Fibroblast of skin of back (primary cell): ENCODE measurements at regions not wholly inside any gene's neighbourhood (a gene's known extent, or its start where the extent isn't known, plus 50 kb on each side); places are given as distances from the start of the nearest gene placed in this dataset.
"Not testable (repeated sequence)": the region's sequence is repeated elsewhere in the genome, so short reads cannot be mapped to it uniquely, and the experiment has no call there.

Experiments
- DNase-seq: peaks from one replicate; pipeline ENCODE4 v3.0.0-alpha.2; 2013

DNA sequence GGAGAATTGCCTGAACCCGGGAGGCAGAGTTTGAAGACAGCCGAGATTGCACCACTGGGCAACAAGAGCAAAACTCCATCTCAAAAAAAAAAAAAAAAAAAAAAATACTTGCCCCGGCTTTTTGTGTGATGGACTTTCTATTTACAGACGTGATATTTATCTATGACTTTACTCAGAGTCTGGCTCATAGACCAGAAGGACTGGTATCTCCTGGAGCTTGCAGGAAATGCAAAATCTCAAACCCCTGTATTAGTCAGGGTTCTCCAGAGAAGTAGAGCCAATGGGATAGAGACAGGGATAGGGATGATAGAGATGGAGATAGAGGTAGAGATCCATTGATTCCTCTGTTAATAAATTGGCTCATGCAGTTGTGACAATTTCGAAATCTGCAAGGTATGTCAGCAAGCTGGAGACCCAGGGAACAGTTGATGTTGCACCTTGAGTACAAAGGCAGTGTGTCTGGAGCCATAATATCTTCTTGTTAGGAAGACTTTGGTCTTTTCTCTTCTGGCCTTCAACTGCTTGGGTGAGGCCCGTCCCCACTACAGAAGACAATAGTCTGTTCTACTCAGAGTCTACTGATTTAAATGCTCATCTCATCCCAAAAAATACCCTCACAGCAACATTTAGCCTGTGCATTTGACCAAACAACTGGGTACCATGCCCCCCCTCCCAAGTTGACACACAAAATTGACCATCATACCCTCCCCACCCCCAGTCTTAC is 195.4 kb upstream of the MSX2 start:
- no peak for DNase-seq

GRCh38 chr5:174529925-174530681 is 194.3 kb upstream of the MSX2 start:
- DNase-seq = no peak

DNA sequence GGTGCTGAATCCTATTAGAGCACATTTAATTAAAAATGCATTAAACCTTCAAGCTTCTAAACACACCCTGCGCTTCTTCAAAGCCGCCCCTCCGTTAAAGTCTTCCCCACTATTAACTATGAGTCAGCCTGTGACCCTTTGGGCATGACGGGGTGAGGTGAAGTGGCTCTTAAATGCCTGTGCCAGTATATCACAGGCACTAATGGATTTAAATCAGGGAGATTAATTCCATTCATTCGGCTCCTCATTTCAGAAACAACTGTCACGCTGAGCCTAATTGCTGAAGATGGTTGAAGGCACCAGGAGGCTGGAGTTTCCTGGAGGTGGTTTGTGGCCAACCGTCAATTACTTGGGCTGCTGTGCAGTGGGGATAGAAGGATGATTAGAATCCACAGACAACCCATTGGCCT is 192.6 kb upstream of the MSX2 start:
- DNase-seq = no peak

GRCh38 chr5:174532455-174533453 is 191.6 kb upstream of the MSX2 start:
- peak; percentile 95 for DNase-seq

DNA sequence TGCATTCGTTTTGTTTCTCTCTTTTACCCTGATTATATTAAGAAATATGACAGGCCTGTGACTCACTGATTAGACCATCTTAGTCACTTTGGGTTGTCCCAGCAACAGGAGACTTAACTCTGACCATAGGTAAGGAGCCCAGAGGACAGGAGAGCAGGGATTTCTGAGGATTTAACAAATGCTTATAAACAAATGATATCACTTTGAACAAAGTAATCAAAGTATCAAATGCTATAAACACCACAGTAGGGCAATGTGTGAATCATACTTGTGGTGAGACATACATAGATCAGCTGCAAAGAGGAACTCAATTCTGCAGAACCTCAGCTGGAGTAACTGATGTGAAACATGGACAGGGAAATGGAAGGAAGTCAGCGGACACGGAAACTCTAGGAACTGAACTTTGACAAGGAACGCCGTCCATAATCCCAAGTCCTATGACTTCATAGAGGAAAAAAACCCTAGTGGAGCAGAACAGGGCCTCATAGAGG is 190.6 kb upstream of the MSX2 start:
- DNase-seq = peak; percentile 82

DNA sequence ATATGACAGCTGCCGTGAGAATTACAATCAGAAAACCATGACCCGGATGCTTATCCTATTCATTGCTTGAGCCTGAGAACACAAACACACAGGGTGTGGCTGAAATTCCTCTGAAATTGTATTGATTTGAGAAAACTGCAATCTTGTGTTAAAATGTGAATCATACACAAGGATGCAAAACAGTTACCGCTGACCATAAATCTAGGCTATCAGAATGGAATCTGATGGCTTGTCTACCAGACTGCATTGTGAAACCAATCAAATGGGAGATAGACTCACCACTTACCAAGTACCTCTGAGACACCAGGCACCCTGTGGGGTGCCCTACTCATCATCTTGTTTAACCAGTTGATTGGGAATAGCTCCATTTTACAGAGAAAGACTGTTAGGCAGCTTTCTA is 188.7 kb upstream of the MSX2 start:
- peak; percentile 77 for DNase-seq

DNA sequence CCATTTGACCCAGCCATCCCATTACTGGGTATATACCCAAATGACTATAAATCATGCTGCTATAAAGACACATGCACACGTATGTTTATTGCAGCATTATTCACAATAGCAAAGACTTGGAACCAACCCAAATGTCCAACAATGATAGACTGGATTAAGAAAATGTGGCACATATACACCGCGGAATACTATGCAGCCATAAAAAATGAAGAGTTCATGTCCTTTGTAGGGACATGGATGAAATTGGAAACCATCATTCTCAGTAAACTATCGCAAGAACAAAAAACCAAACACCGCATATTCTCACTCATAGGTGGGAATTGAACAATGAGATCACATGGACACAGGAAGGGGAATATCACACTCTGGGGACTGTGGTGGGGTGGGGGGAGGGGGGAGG is 184.6 kb upstream of the MSX2 start:
- not testable (repeated sequence) for DNase-seq

GRCh38 chr5:174542037-174542436 is 182.3 kb upstream of the MSX2 start:
- DNase-seq = no peak

- DNase-seq = no peak
Measured at GRCh38 chr5:174542471-174542870, 181.9 kb upstream of the MSX2 start.

DNA sequence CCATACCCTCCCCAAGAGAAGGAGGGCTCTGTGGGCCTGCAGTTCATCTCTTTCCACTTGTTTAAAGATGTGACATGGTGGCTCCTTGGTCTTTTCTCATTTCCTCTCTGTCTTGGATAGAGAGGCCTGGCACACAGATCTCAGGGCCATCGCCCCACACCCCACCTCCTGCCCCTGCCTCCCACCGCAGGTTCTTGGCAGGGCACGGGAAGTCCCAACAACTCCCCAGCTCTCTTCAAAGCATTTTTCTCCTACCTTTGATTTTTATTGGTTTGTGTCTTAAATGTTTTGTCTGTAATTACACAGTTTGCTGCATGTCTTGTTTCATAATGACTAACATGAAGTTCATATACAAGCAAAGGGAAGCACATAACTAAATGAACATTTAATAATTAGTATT is 178.5 kb upstream of the MSX2 start:
- no peak for DNase-seq

- no peak for DNase-seq
Measured at GRCh38 chr5:174547814-174548213, 176.6 kb upstream of the MSX2 start.

GRCh38 chr5:174549254-174549653 is 175.1 kb upstream of the MSX2 start:
- peak; percentile 40 for DNase-seq

- DNase-seq = no peak
Measured at GRCh38 chr5:174550026-174550425, 174.4 kb upstream of the MSX2 start.

DNA sequence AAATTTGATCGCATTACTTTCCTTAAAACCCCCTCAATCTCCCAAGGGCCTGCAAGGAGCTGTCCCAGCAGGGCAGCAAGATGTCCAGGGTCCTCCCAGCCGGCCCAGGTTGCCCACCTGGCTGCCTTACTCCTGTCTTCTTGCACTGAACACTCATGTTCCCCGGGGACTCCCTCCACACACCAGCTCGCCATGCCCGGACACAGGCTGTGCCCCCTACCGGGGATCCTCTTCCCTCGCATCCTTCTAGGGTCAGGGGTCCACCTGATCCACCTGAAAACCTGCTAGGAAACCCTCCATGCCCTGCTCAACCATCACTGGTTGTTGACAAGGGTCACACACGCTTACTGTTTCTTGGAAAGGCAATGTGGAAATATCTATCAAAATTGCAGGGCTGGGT is 172.0 kb upstream of the MSX2 start:
- DNase-seq = no peak

DNA sequence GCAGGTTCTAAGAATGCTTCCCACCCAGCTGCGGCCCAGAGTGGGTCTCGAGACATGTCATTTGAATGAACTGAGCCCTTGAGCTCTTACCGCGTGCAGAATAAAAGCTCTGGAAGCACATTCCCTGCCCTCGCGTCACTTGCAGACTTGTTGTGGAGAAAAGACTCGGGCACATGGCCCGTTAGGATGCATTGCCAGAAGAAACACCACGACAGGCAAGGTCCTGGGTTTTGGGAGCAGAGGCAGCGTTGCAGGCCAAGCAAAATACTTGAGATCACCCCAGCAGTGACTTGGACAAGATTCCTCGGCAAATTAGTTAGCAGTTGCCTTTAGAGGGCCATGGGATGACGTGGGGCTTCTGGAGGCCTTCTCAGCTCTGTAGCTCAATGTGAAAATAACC is 170.8 kb upstream of the MSX2 start:
- no peak for DNase-seq

DNA sequence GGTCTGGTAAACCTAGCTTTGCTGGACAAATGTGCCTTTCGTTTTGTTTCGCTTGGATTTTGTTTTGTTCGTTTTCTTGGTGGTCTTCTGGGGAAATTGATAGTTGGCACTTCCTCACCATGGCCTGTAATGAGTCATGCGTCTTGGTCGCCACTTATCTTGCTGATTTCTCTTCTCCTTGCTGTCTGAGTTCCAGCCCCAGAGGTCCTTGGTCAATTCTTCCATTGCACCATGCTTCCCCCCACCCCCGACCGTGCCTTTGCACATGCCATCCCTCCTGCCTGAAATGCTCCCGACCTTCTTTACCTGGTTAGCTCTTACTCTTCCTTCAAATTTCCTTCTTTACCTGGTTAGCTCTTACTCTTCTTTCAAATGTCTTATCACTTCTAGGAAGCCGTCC is 168.7 kb upstream of the MSX2 start:
- no peak for DNase-seq

DNA sequence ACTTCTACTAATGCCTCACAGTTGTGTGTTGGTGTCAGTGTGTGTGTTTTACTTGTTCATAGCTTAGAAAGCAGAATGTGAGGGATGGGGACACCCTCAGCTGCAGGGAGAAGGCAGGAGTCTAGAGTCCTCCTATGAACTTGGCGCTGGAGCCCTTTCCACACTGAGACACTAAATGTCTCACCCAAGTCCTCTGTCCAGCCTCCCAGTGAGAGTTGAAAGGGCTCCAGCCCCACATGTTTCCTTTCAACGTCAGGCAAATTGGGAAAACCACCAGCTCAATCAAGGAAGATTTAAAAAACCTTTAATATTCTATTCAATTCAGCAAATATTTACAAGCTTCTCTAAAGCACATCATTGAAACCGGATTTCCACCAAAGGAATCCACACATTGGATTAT is 167.6 kb upstream of the MSX2 start:
- DNase-seq = no peak

- DNase-seq = no peak
Measured at GRCh38 chr5:174558190-174558589, 166.2 kb upstream of the MSX2 start.

- DNase-seq = peak; percentile 85
Measured at GRCh38 chr5:174559141-174559540, 165.2 kb upstream of the MSX2 start.

GRCh38 chr5:174559566-174560090 is 164.8 kb upstream of the MSX2 start:
- DNase-seq = no peak

DNA sequence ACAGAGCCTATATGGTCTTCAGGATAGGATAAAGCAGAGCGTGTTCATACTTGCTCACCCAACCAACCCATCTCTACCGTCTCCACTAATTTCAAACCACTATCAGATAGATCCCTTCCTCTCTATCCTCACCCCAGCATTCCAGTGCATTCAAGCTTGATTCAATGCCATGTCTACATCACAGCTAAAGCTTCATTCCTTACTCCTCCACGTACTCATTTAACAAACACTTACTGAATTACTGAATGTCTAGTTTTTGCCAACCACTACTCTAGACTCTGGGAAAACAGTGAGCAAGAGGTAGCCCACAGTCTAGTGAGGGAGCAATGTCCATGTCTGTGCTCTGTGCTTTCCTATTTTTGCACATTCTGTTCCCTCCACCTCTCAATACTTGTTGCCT is 163.5 kb upstream of the MSX2 start:
- peak; percentile 37 for DNase-seq

DNA sequence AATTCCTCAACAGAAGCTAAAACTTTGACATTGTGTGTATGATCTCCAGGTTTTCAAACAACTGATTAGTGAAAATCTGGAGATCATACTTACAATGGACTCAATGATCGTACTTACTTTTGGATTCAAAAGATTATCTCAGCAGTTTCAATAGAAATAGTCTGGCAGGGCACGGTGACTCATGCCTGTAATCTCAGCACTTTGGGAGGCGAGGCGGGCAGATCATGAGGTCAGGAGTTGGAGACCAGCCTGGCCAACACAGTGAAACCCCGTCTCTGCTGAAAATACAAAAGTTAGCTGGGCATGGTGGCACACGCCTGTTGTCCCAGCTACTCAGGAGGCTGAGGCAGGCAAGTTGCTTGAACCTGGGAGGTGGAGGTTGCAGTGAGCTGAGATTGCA is 161.3 kb upstream of the MSX2 start:
- DNase-seq = not testable (repeated sequence)

DNA sequence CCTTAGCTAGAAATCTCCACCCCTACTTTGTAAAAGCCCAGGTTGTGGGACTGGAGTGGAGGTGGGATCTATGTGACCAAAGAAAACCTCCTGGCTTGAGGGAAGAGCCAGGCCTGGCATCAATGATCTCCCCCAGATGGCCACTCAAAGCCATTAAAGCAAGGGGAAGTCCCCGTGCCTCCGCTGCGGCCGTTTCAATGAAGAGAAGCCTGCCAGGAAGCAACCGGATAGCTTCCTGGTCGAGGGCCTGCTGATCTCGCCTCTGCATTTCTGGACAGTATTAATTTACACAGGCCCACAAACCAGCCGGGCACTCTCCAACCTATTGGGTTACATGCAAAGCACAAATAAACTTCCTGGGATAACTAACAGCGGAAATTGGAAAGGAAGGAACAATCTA is 160.5 kb upstream of the MSX2 start:
- no peak for DNase-seq
